Aorta (tissue), 5 donors: ENCODE measurements at regions not wholly inside any gene's neighbourhood (a gene's known extent, or its start where the extent isn't known, plus 50 kb on each side); places are given as distances from the start of the nearest gene placed in this dataset.
"Not testable (repeated sequence)": the region's sequence is repeated elsewhere in the genome, so short reads cannot be mapped to it uniquely, and the experiment has no call there.

ENCODE experiments used
- ATAC-seq: fragments of 200-7000 bp; cut with Tn5 transposase; one replicate; pipeline ENCODE4 v1.9.1; 2022; ENCODE audit warnings: moderate library complexity; ENCODE audit not compliant: low FRiP score
- DNase-seq, 2 donors: peaks; one replicate each; pipeline ENCODE4 v3.0.0-alpha.2; 2020
- H3K27ac ChIP-seq, 2 donors: one replicate each; pipeline ENCODE4 v1.5.1; 2013; ENCODE audit warnings: low read length in 2 of 2, mild to moderate bottlenecking in 2 of 2, moderate library complexity in 2 of 2, control low read depth in 1 of 2, inconsistent platforms in 1 of 2, low read depth in 1 of 2
- H3K27me3 ChIP-seq, 2 donors: one replicate each; pipeline ENCODE4 v1.6.1; 2013; ENCODE audit warnings: control low read depth in 1 of 2, low read length in 1 of 2, mild to moderate bottlenecking in 1 of 2, moderate library complexity in 1 of 2; ENCODE audit not compliant: insufficient read depth in 2 of 2, control insufficient read depth in 1 of 2
- H3K36me3 ChIP-seq, 2 donors: one replicate each; pipeline ENCODE4 v1.6.1; 2013; ENCODE audit warnings: control low read depth in 1 of 2, low read length in 1 of 2, mild to moderate bottlenecking in 1 of 2; ENCODE audit not compliant: insufficient read depth in 2 of 2, control insufficient read depth in 1 of 2
- H3K4me1 ChIP-seq, 2 donors: one replicate each; pipeline ENCODE4 v1.6.1; 2013; ENCODE audit warnings: low read length in 2 of 2, control low read depth in 1 of 2, mild to moderate bottlenecking in 1 of 2, moderate library complexity in 1 of 2; ENCODE audit not compliant: insufficient read depth in 2 of 2, control insufficient read depth in 1 of 2
- H3K4me3 ChIP-seq, 2 donors: one replicate each; pipeline ENCODE4 v1.5.1; 2013; ENCODE audit warnings: low read length in 2 of 2, control low read depth in 1 of 2, mild to moderate bottlenecking in 1 of 2
- H3K9me3 ChIP-seq: one replicate; pipeline ENCODE4 v1.6.1; 2013; ENCODE audit warnings: mild to moderate bottlenecking, low read length; ENCODE audit not compliant: control insufficient read depth
- WGBS, 2 donors: extraction: QIAGEN DNeasy Blood & Tissue Kit; methylation state at CpG; one replicate each; pipeline ENCODE4 v1.1.7; 2013; 5-methylcytosine and 5-hydroxymethylcytosine counted together
- intact Hi-C, 2 donors: fragments of 100-400 bp; cut with DNase I; formaldehyde crosslinking; loops; one replicate each; pipeline versions ENCODE4 v1.14.2 to v1.15.0; 2022
- donor health status: healthy with polysubstance abuse.
- donor health status: Bipolar disorder and iron deficiency.
- donor health status: DM: no; HTN: no; CAD: no.
- donor health status: DM: no; HTN: no; CAD: no.
- donor health status: DM: yes; HTN: yes; CAD: no.

DNA sequence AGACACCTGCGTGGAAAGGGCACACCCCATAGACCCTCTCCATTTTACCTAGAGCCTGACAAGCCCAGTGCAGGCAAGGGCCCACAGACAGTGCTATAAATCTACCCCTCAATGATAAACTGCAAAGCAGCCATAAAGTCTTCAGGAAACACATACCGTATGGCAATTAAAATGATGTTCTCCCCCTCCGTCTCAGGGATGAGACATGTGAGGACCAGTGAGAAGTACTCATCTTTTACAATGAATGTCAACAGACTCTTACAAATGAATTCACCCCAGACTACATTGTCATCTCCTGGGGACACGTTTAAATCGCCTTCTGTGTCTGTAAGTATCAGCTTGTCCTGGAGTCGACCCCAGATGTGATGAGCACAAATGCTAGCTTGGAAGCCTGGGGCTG lies 362.7 kb downstream of the ADGRD1 start:
- H3K9me3 ChIP-seq: no peaks in the 10 kb centered on the region
- 75 to 81% methylated on average over 6 of the region's 6 CpGs for WGBS, 2 donors
- no peak overlapping the region for H3K27ac ChIP-seq
- DNase-seq: no peak
- ATAC-seq: no peak
- H3K4me1 ChIP-seq: no peaks in the 10 kb centered on the region
- H3K27me3 ChIP-seq: no peaks in the 10 kb centered on the region
- intact Hi-C loops: no loop called here
- no peak overlapping the region for H3K4me3 ChIP-seq
- no peaks in the 10 kb centered on the region for H3K36me3 ChIP-seq

DNA sequence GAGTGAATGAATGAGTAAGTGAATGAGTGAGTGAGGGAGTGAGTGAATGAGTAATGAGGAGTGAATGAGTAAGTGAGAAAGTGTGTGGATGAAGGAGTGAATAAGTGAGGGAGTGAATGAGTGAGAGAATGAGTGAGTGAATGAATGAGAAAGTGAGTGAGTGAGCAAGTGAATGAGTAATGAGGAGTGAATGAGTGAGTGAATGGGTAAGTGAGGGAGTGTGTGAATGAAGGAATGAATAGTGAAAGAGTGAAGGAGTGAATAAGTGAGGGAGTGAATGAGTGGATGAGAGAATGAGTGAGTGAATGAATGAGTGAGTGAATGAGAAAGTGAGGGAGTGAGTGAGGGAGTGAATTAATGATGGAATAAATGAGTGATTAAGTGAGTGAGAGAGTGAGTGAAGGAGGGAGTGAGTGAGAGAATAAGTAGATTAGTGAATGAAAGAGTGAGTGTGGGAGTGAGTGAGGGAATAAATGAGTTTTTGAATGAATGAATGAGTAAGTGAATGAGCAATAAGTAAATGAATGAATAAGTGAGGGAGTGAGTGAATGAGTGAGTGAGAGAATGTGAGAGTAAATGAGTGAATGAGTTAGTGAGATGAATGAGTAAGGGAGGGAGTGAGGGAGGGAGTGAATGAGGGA lies 364.5 kb downstream of the ADGRD1 start:
- intact Hi-C loops: no loop called here
- Histone ChIP-seq H3K27ac (no peak overlapping the region), H3K4me3 (no peak overlapping the region), H3K9me3 (no peaks in the 10 kb centered on the region), H3K36me3 (no peaks in the 10 kb centered on the region), H3K27me3 (no peaks in the 10 kb centered on the region), H3K4me1 (no peaks in the 10 kb centered on the region)
- DNase-seq (no peak), ATAC-seq (no peak)

DNA sequence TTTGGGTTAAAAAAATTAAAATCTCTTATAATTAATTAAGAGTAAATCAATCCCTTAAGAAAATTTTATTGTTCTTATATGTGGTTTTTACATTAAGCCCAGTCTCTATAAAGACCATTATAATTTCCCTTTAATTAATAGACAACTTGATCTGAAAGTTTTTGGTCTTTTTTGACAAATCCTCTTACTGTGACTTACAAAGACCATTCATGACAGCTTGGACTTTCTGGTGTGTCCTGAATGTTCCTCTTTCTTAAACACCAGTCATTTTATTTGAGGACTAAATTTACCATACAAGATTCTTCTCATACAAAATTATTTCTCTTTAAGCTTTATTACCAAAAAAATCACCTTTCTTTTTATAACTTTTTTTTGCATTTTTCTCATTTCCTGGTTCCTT lies 368.3 kb downstream of the ADGRD1 start:
- no peak overlapping the region for H3K4me3 ChIP-seq
- no peak for ATAC-seq
- no peaks in the 10 kb centered on the region for H3K9me3 ChIP-seq
- no peak for DNase-seq
- H3K27me3 ChIP-seq: no peaks in the 10 kb centered on the region
- H3K36me3 ChIP-seq: no peaks in the 10 kb centered on the region
- no peak overlapping the region for H3K27ac ChIP-seq
- intact Hi-C loops: no loop called here
- H3K4me1 ChIP-seq: no peaks in the 10 kb centered on the region

DNA sequence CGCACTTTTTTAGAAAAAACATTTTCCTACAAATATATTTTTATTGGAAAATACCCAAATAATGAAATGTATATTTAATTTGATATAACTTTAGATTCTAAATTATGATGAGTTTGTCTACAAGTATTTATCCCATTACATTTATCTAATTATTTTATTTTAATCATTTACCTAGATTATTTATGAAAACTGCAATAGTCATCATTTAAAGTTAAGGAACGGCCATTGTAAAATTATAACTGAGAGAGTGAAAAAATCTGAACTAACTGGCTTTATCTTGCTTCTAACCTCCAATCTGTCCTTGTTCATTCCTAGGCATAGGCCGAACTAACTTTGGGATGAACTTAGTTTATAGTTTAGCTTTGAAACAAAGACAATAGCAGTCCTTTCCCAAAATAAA lies 368.8 kb downstream of the ADGRD1 start:
- H3K27ac ChIP-seq, intact Hi-C loops, H3K36me3 ChIP-seq, H3K4me3 ChIP-seq, H3K9me3 ChIP-seq, H3K4me1 ChIP-seq, H3K27me3 ChIP-seq, ATAC-seq, DNase-seq: not testable (repeated sequence)
- WGBS, 2 donors: 65 to 68% methylated on average over 3 of the region's 3 CpGs

GRCh38 chr12:131323879-131324278 lies 370.2 kb downstream of the ADGRD1 start:
- no peak for ATAC-seq
- no peak overlapping the region for H3K27ac ChIP-seq
- no peak for DNase-seq

GRCh38 chr12:131327521-131328488 lies 374.1 kb downstream of the ADGRD1 start:
- H3K4me3 ChIP-seq: no peak overlapping the region
- no peaks in the 10 kb centered on the region for H3K9me3 ChIP-seq
- no peaks in the 10 kb centered on the region for H3K4me1 ChIP-seq
- intact Hi-C loops: no loop called here
- ATAC-seq (no peak), DNase-seq (no peak)
- no peak overlapping the region for H3K27ac ChIP-seq
- WGBS, 2 donors: 71% methylated on average over 24 to 25 of the region's 25 CpGs
- no peaks in the 10 kb centered on the region for H3K27me3 ChIP-seq
- no peaks in the 10 kb centered on the region for H3K36me3 ChIP-seq

More at GRCh38 chr12:131323879-131324278, 370.2 kb downstream of the ADGRD1 start:
- H3K4me1 ChIP-seq: no peaks in the 10 kb centered on the region
- WGBS, 2 donors: 40 to 44% methylated on average over 2 of the region's 2 CpGs
- no peaks in the 10 kb centered on the region for H3K36me3 ChIP-seq
- no peak overlapping the region for H3K4me3 ChIP-seq
- H3K27me3 ChIP-seq: no peaks in the 10 kb centered on the region
- intact Hi-C loops: no loop called here
- H3K9me3 ChIP-seq: no peaks in the 10 kb centered on the region

DNA sequence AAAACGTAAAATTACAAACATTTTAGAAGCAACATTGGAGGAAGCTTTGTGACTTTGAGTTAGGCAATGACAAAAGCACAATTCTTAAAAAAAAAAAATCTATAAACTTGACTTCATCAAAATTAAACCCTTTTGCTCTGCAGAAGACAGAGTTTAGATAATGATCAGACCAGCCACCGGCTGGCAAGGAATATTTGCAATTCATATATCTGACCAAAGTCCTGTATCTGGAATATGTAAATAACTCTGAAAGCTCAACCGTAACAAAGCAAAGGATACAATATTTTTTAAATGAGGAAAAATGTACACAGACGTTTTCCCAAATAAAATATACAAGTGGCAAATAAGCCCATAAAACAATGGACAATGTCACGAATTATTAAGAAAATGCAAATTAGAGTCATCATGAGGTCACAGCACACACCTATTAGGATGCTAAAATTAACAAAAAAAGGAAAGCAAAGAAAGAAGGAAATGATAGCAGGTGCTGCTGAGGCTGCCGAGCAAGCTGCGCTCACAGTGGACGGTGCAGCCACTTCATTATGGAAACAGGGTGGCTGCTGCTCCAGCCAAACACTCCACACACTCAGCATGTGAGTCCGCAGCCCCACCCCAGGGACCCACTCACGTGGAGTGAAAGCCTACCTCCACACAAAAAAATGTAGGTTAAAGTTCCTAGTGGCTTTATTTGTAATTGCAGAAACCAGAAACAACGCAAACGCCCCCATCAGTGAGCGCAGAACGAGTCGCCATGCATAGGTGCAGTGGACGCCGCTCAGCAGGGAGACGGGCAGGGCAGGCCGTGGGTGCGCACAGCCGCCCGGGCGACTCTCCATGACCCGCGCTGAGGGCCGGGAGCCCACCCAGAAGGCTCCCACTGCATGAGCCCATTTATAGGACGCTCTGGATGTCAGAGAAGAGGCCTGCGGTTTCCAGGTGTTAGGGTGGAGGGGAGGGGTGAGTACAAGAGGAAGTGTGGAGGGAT lies 375.4 kb downstream of the ADGRD1 start:
- intact Hi-C loops, H3K9me3 ChIP-seq, ATAC-seq, H3K4me1 ChIP-seq, H3K27ac ChIP-seq, H3K27me3 ChIP-seq, H3K4me3 ChIP-seq, H3K36me3 ChIP-seq: not testable (repeated sequence)
- DNase-seq: peak in 1 of 2 donors; percentile 44
- WGBS, 2 donors: 79 to 81% methylated on average over 19 to 28 of the region's 28 CpGs

DNA sequence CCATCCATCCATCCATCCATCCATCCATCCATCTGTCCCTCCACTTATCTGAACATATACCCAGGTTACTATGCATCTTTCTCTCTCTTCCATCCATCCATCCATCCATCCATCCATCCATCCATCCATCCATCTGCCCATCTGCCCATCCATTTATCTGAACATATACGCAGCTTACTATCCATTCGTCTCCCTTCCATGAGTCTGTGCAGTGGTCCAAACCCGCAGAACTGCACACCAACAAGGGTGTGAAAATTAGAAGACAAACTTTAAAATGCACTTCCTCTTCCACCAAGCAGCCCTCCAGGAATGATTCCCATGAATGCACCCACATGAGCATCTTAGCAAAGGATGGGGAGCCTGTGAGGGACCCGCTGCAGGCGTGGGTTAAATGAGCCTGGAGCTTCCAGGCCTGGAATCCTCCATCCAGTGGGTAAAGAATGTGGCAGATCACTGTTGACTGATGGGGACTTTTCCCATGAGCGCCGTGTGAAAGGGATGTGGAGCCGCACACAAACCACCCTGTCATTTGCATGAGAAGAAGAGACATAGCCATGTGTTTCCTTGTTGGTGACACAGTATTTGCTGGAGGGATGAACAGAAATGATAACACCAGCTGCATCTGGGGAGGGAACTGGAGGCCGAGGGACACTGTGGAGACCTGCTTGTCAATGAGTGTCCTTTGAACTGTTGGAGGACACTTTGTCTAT lies 376.6 kb downstream of the ADGRD1 start:
- Histone ChIP-seq H3K36me3 (no peaks in the 10 kb centered on the region), H3K27ac (no peak overlapping the region), H3K27me3 (no peaks in the 10 kb centered on the region), H3K9me3 (no peaks in the 10 kb centered on the region), H3K4me1 (no peaks in the 10 kb centered on the region), H3K4me3 (no peak overlapping the region)
- ATAC-seq (no peak), DNase-seq (no peak)
- intact Hi-C loops: no loop called here
- 72 to 75% methylated on average over 9 of the region's 9 CpGs for WGBS, 2 donors
